Neural cell (in vitro differentiated cells): ENCODE measurements at regions not wholly inside any gene's neighbourhood (a gene's known extent, or its start where the extent isn't known, plus 50 kb on each side); places are given as distances from the start of the nearest gene placed in this dataset.

ENCODE experiments used
- H2AFZ ChIP-seq: fragments of 200-600, 300-800 bp; sonication (generic), shearing (Covaris generic); 2 replicates; pipeline ENCODE4 v1.6.0; 2014; ENCODE audit warnings: low read depth, mild to moderate bottlenecking, antibody characterized with exemption, low read length, moderate library complexity
- H3F3A ChIP-seq: fragments of 200-600 bp; shearing (Covaris generic); 2 replicates; pipeline ENCODE4 v1.6.1; 2016; ENCODE audit warnings: mild to moderate bottlenecking, moderate library complexity, mixed read lengths, antibody characterized with exemption, low read length; ENCODE audit not compliant: insufficient read depth, poor library complexity, severe bottlenecking
- H3K27ac ChIP-seq: fragments of 200-600, 300-800 bp; sonication (generic), shearing (Covaris generic); 2 replicates; pipeline ENCODE4 v1.5.1; 2014; ENCODE audit warnings: mild to moderate bottlenecking, low read length, moderate library complexity
- H3K27me3 ChIP-seq: fragments of 300-800, 200-600 bp; sonication (generic), shearing (Covaris generic); 2 replicates; pipeline ENCODE4 v1.6.0; 2014; ENCODE audit warnings: mild to moderate bottlenecking, low read depth, low read length, moderate library complexity; ENCODE audit not compliant: insufficient read depth
- H3K36me3 ChIP-seq: fragments of 300-800, 200-600 bp; sonication (generic), shearing (Covaris generic); 2 replicates; pipeline ENCODE4 v1.5.1; 2014; ENCODE audit warnings: mild to moderate bottlenecking, antibody characterized with exemption, low read length, moderate library complexity; ENCODE audit not compliant: insufficient read depth
- H3K4me2 ChIP-seq: fragments of 300-800, 200-600 bp; sonication (generic), shearing (Covaris generic); 2 replicates; pipeline ENCODE4 v1.6.0; 2014; ENCODE audit warnings: mild to moderate bottlenecking, low read length
- H3K4me3 ChIP-seq: fragments of 300-800, 200-600 bp; sonication (generic), shearing (Covaris generic); 2 replicates; pipeline ENCODE4 v1.5.1; 2014; ENCODE audit warnings: mild to moderate bottlenecking, low read length, moderate library complexity
- H3K79me2 ChIP-seq: fragments of 200-600 bp; shearing (Covaris generic); replicated peaks from 2 replicates; pipeline ENCODE4 v1.6.0; 2014; ENCODE audit warnings: mild to moderate bottlenecking, low read length, moderate library complexity; ENCODE audit not compliant: insufficient read depth
- H3K9ac ChIP-seq: fragments of 300-800, 200-600 bp; sonication (generic), shearing (Covaris generic); 2 replicates; pipeline ENCODE4 v1.6.1; 2016; ENCODE audit warnings: mild to moderate bottlenecking, low read length, mixed read lengths
- H3K9me2 ChIP-seq: fragments of 200-600 bp; shearing (Covaris generic); 2 replicates; pipeline ENCODE4 v1.6.1; 2016; ENCODE audit warnings: mild to moderate bottlenecking, low read length, mixed read lengths; ENCODE audit not compliant: insufficient read depth
- H3K9me3 ChIP-seq: fragments of 200-600, 300-800 bp; sonication (generic), shearing (Covaris generic); 2 replicates; pipeline ENCODE4 v1.6.1; 2016; ENCODE audit warnings: mild to moderate bottlenecking, mixed run types, low read length, moderate library complexity, mixed read lengths
- H4K20me1 ChIP-seq: fragments of 200-600 bp; shearing (Covaris generic); 2 replicates; pipeline ENCODE4 v1.6.1; 2016; ENCODE audit warnings: mild to moderate bottlenecking, mixed run types; ENCODE audit not compliant: insufficient read depth
- CTCF ChIP-seq: fragments of 450-650 bp; IDR thresholded peaks from 2 replicates; pipeline ENCODE4 v1.5.1; 2014; ENCODE audit warnings: antibody characterized with exemption, mild to moderate bottlenecking, moderate library complexity; ENCODE audit not compliant: poor library complexity, severe bottlenecking
- EP300 ChIP-seq: fragments of 450-650 bp; conservative IDR thresholded peaks from 2 replicates; pipeline ENCODE4 v1.6.1; 2014; ENCODE audit warnings: antibody characterized with exemption, mild to moderate bottlenecking, moderate library complexity; ENCODE audit not compliant: poor library complexity, severe bottlenecking
- EZH2 ChIP-seq: fragments of 200-600, 300-800 bp; shearing (Covaris generic), sonication (generic); IDR thresholded peaks from 2 replicates; pipeline ENCODE4 v1.6.1; 2014; ENCODE audit warnings: antibody characterized with exemption, low read length, borderline replicate concordance, mild to moderate bottlenecking; ENCODE audit not compliant: insufficient read depth, poor library complexity, severe bottlenecking
- MXI1 ChIP-seq: fragments of 450-650 bp; conservative IDR thresholded peaks from 2 replicates; pipeline ENCODE4 v1.6.1; 2014; ENCODE audit warnings: antibody characterized with exemption, mild to moderate bottlenecking; ENCODE audit not compliant: poor library complexity, severe bottlenecking
- POLR2AphosphoS5 ChIP-seq: IDR thresholded peaks from 2 replicates; pipeline ENCODE4 v1.6.1; 2012
- RAD21 ChIP-seq: fragments of 450-650 bp; conservative IDR thresholded peaks from 2 replicates; pipeline ENCODE4 v1.6.1; 2014; ENCODE audit warnings: antibody characterized with exemption, mild to moderate bottlenecking, moderate library complexity
- REST ChIP-seq: IDR thresholded peaks from 2 replicates; pipeline ENCODE4 v1.6.1; 2012; ENCODE audit warnings: borderline replicate concordance
- SMC3 ChIP-seq: fragments of 450-650 bp; conservative IDR thresholded peaks from 2 replicates; pipeline ENCODE4 v1.6.1; 2014; ENCODE audit warnings: antibody characterized with exemption, mild to moderate bottlenecking, moderate library complexity; ENCODE audit not compliant: poor library complexity
- TAF1 ChIP-seq: IDR thresholded peaks from 2 replicates; pipeline ENCODE4 v1.6.1; 2012; ENCODE audit warnings: low read depth

- Histone ChIP-seq H3K27ac (no peak overlapping the region), H3K4me3 (no peak overlapping the region), H3F3A (no peaks in the 10 kb centered on the region), H3K9me3 (no peaks in the 10 kb centered on the region), H3K79me2 (no peaks in the 10 kb centered on the region), H3K9ac (no peak overlapping the region), H3K9me2 (no peaks in the 10 kb centered on the region), H4K20me1 (no peaks in the 10 kb centered on the region), H3K27me3 (no peaks in the 10 kb centered on the region), H3K4me2 (no peak overlapping the region), H3K36me3 (no peaks in the 10 kb centered on the region), H2AFZ (no peak overlapping the region)
- TF ChIP-seq MXI1 (no peak), SMC3 (no peak), CTCF (no peak), EP300 (no peak), POLR2AphosphoS5 (no peak), REST (no peak), EZH2 (no peak), RAD21 (no peak), TAF1 (no peak)
These were observed 91.1 kb upstream of the PMEPA1 start for GRCh38 chr20:57800791-57801430.

GRCh38 chr20:57797401-57797800 is 87.6 kb upstream of the PMEPA1 start:
- Histone ChIP-seq H3K9me3 (no peaks in the 10 kb centered on the region), H3K27me3 (no peaks in the 10 kb centered on the region), H3K9ac (no peak overlapping the region), H3K4me3 (no peak overlapping the region), H4K20me1 (no peaks in the 10 kb centered on the region), H3K79me2 (no peaks in the 10 kb centered on the region), H3K36me3 (no peaks in the 10 kb centered on the region), H3K4me2 (no peak overlapping the region), H3K27ac (no peak overlapping the region), H2AFZ (no peak overlapping the region), H3F3A (no peaks in the 10 kb centered on the region), H3K9me2 (no peaks in the 10 kb centered on the region)
- TF ChIP-seq SMC3 (no peak), REST (no peak), EP300 (no peak), EZH2 (no peak), MXI1 (no peak), TAF1 (no peak), CTCF (no peak), RAD21 (no peak), POLR2AphosphoS5 (no peak)
